ENCODE measurements at regions not wholly inside any gene's neighbourhood (a gene's known extent, or its start where the extent isn't known, plus 50 kb on each side); places are given as distances from the start of the nearest gene placed in this dataset.
"Not testable (repeated sequence)": the region's sequence is repeated elsewhere in the genome, so short reads cannot be mapped to it uniquely, and the experiment has no call there.

- DNase-seq, result no peak
Measured at GRCh38 chr11:106280036-106280435, 202.6 kb downstream of the AASDHPPT start.

GRCh38 chr11:106281455-106282173 is 204.2 kb downstream of the AASDHPPT start:
- DNase-seq, result no peak

- no peak for DNase-seq
Measured at GRCh38 chr11:106286881-106287504, 209.5 kb downstream of the AASDHPPT start.

GRCh38 chr11:106288057-106288456 is 210.6 kb downstream of the AASDHPPT start:
- no peak for DNase-seq

GRCh38 chr11:106288822-106289387 is 211.4 kb downstream of the AASDHPPT start:
- DNase-seq, result no peak

GRCh38 chr11:106292526-106292925 is 215.1 kb downstream of the AASDHPPT start:
- no peak for DNase-seq

GRCh38 chr11:106295974-106296373 is 218.5 kb downstream of the AASDHPPT start:
- no peak for DNase-seq

GRCh38 chr11:106302416-106302815 is 225.0 kb downstream of the AASDHPPT start:
- DNase-seq, result no peak

- no peak for DNase-seq
Measured at GRCh38 chr11:106304274-106304673, 226.8 kb downstream of the AASDHPPT start.

- DNase-seq, result no peak
Measured at GRCh38 chr11:106305458-106305857, 228.0 kb downstream of the AASDHPPT start.

GRCh38 chr11:106306942-106307341 is 229.5 kb downstream of the AASDHPPT start:
- no peak for DNase-seq

- no peak for DNase-seq
Measured at GRCh38 chr11:106309070-106309684, 231.7 kb downstream of the AASDHPPT start.

- no peak for DNase-seq
Measured at GRCh38 chr11:106311531-106312230, 234.2 kb downstream of the AASDHPPT start.

GRCh38 chr11:106317208-106317773 is 239.8 kb downstream of the AASDHPPT start:
- DNase-seq, result not testable (repeated sequence)

GRCh38 chr11:106321601-106322000 is 244.1 kb downstream of the AASDHPPT start:
- DNase-seq, result no peak

- no peak for DNase-seq
Measured at GRCh38 chr11:106322106-106322505, 244.6 kb downstream of the AASDHPPT start.

- DNase-seq, result no peak
Measured at GRCh38 chr11:106326087-106326486, 248.6 kb downstream of the AASDHPPT start.

GRCh38 chr11:106327134-106327533 is 249.7 kb downstream of the AASDHPPT start:
- DNase-seq, result no peak

GRCh38 chr11:106327637-106328036 is 250.2 kb downstream of the AASDHPPT start:
- no peak for DNase-seq

- DNase-seq, result no peak
Measured at GRCh38 chr11:106329273-106330018, 252.0 kb downstream of the AASDHPPT start.

GRCh38 chr11:106331176-106331575 is 253.7 kb downstream of the AASDHPPT start:
- no peak for DNase-seq

- DNase-seq, result no peak
Measured at GRCh38 chr11:106333678-106334077, 256.2 kb downstream of the AASDHPPT start.

All from NCI-H526 treated with DMSO at 0.1 percent for 48 hours (cell line).